Non-pigmented ciliary epithelial cell (primary cell): ENCODE measurements at regions not wholly inside any gene's neighbourhood (a gene's known extent, or its start where the extent isn't known, plus 50 kb on each side); places are given as distances from the start of the nearest gene placed in this dataset.
"Not testable (repeated sequence)": the region's sequence is repeated elsewhere in the genome, so short reads cannot be mapped to it uniquely, and the experiment has no call there.

Experiments
- DNase-seq: peaks from one replicate; pipeline ENCODE4 v3.0.0-alpha.2; 2010; ENCODE audit warnings: low read depth

GRCh38 chr17:70521821-70522256 lies 352.5 kb downstream of the KCNJ2 start:
- peak; percentile 14 for DNase-seq

GRCh38 chr17:70523426-70523825 lies 354.1 kb downstream of the KCNJ2 start:
- no peak for DNase-seq

- not testable (repeated sequence) for DNase-seq
Measured at GRCh38 chr17:70525035-70525434, 355.7 kb downstream of the KCNJ2 start.

- DNase-seq, result no peak
Measured at GRCh38 chr17:70525961-70526360, 356.6 kb downstream of the KCNJ2 start.

GRCh38 chr17:70527364-70527888 lies 358.1 kb downstream of the KCNJ2 start:
- no peak for DNase-seq

- no peak for DNase-seq
Measured at GRCh38 chr17:70533427-70533826, 364.1 kb downstream of the KCNJ2 start.

GRCh38 chr17:70535986-70536385 lies 366.7 kb downstream of the KCNJ2 start:
- no peak for DNase-seq

GRCh38 chr17:70539132-70539924 lies 370.0 kb downstream of the KCNJ2 start:
- no peak for DNase-seq

- DNase-seq, result no peak
Measured at GRCh38 chr17:70542876-70543275, 373.5 kb downstream of the KCNJ2 start.

- DNase-seq, result no peak
Measured at GRCh38 chr17:70544317-70544716, 375.0 kb downstream of the KCNJ2 start.

GRCh38 chr17:70552230-70552981 lies 383.1 kb downstream of the KCNJ2 start:
- DNase-seq, result no peak

GRCh38 chr17:70552982-70553334 lies 383.6 kb downstream of the KCNJ2 start:
- DNase-seq, result no peak

- no peak for DNase-seq
Measured at GRCh38 chr17:70555723-70556122, 386.4 kb downstream of the KCNJ2 start.

- no peak for DNase-seq
Measured at GRCh38 chr17:70558821-70559220, 389.5 kb downstream of the KCNJ2 start.

GRCh38 chr17:70560471-70560870 lies 391.1 kb downstream of the KCNJ2 start:
- no peak for DNase-seq

- DNase-seq, result no peak
Measured at GRCh38 chr17:70562137-70562536, 392.8 kb downstream of the KCNJ2 start.

GRCh38 chr17:70563281-70563820 lies 394.0 kb downstream of the KCNJ2 start:
- DNase-seq, result no peak

GRCh38 chr17:70564006-70564620 lies 394.8 kb downstream of the KCNJ2 start:
- no peak for DNase-seq

GRCh38 chr17:70569128-70569527 lies 399.8 kb downstream of the KCNJ2 start:
- DNase-seq, result no peak

GRCh38 chr17:70577456-70577855 lies 408.1 kb downstream of the KCNJ2 start:
- no peak for DNase-seq

- DNase-seq, result no peak
Measured at GRCh38 chr17:70581459-70581858, 412.1 kb downstream of the KCNJ2 start.

GRCh38 chr17:70582777-70583176 lies 413.4 kb downstream of the KCNJ2 start:
- DNase-seq, result no peak
